Sigmoid colon (tissue), 6 donors: ENCODE measurements at regions not wholly inside any gene's neighbourhood (a gene's known extent, or its start where the extent isn't known, plus 50 kb on each side); places are given as distances from the start of the nearest gene placed in this dataset.

Experiments
- DNase-seq: peaks from one replicate; pipeline ENCODE4 v3.0.0-alpha.2; 2019
- H3K27ac ChIP-seq, 4 donors: fragments of 200-600 bp; sonication (generic); one replicate each; pipeline ENCODE4 v1.5.1; 2016 to 2019; ENCODE audit warnings: mild to moderate bottlenecking in 1 of 4
- H3K27me3 ChIP-seq, 3 donors: fragments of 200-600 bp; sonication (generic); one replicate each; pipeline ENCODE4 v1.5.1; 2019; ENCODE audit warnings: mild to moderate bottlenecking in 1 of 3
- H3K36me3 ChIP-seq, 4 donors: fragments of 200-600 bp; sonication (generic); one replicate each; pipeline ENCODE4 v1.5.1; 2016 to 2019
- H3K4me1 ChIP-seq, 4 donors: fragments of 200-600 bp; sonication (generic); one replicate each; pipeline ENCODE4 v1.5.1; 2017 to 2019
- H3K4me3 ChIP-seq, 4 donors: fragments of 200-600 bp; sonication (generic); one replicate each; pipeline ENCODE4 v1.5.1; 2017 to 2019; ENCODE audit warnings: mild to moderate bottlenecking in 2 of 4, moderate library complexity in 1 of 4
- H3K9me3 ChIP-seq, 4 donors: fragments of 200-600 bp in 3 of 4; sonication (generic) in 3 of 4; one replicate each; pipeline versions ENCODE4 v1.5.1 to v1.6.1; 2013 to 2019
- EP300 ChIP-seq, 4 donors: sonication (generic); formaldehyde crosslinking; IDR thresholded peaks; one replicate each; pipeline ENCODE4 v1.6.1; 2017; ENCODE audit warnings: antibody characterized with exemption in 4 of 4
- POLR2A ChIP-seq, 2 donors: fragments of 450-650 bp; IDR thresholded peaks; one replicate each; pipeline ENCODE4 v1.6.1; 2016; ENCODE audit warnings: antibody characterized with exemption in 2 of 2, mild to moderate bottlenecking in 2 of 2, moderate library complexity in 2 of 2
- POLR2AphosphoS5 ChIP-seq, 4 donors: sonication (generic); formaldehyde crosslinking; IDR thresholded peaks; one replicate each; pipeline ENCODE4 v1.6.1; 2017; ENCODE audit warnings: antibody characterized with exemption in 4 of 4
- WGBS, 2 donors: extraction: QIAGEN DNeasy Blood & Tissue Kit; methylation state at CpG; one replicate each; pipeline ENCODE4 v1.1.7; 2013; 5-methylcytosine and 5-hydroxymethylcytosine counted together
- intact Hi-C: fragments of 100-400 bp; cut with DNase I; formaldehyde crosslinking; loops from one replicate; pipeline ENCODE4 v1.15.1; 2023
- TF ChIP-seq, protein P1 (sequence below), 4 experiments: fragments of 450-650 bp in 3 of 4; fragments of 200-600 bp in 1 of 4; IDR thresholded peaks; one replicate each; pipeline ENCODE4 v1.5.1; 2016 to 2019; ENCODE audit warnings: antibody characterized with exemption in 4 of 4, mild to moderate bottlenecking in 3 of 4, moderate library complexity in 2 of 4
- donor health status: healthy with polysubstance abuse.
- donor health status: healthy.

- Histone ChIP-seq H3K27ac (no peak overlapping the region), H3K36me3 (no peaks in the 10 kb centered on the region), H3K27me3 (no peaks in the 10 kb centered on the region), H3K4me3 (no peak overlapping the region), H3K4me1 (no peaks in the 10 kb centered on the region), H3K9me3 (no peaks in the 10 kb centered on the region)
- TF ChIP-seq, protein P1, sequence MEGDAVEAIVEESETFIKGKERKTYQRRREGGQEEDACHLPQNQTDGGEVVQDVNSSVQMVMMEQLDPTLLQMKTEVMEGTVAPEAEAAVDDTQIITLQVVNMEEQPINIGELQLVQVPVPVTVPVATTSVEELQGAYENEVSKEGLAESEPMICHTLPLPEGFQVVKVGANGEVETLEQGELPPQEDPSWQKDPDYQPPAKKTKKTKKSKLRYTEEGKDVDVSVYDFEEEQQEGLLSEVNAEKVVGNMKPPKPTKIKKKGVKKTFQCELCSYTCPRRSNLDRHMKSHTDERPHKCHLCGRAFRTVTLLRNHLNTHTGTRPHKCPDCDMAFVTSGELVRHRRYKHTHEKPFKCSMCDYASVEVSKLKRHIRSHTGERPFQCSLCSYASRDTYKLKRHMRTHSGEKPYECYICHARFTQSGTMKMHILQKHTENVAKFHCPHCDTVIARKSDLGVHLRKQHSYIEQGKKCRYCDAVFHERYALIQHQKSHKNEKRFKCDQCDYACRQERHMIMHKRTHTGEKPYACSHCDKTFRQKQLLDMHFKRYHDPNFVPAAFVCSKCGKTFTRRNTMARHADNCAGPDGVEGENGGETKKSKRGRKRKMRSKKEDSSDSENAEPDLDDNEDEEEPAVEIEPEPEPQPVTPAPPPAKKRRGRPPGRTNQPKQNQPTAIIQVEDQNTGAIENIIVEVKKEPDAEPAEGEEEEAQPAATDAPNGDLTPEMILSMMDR (IDR thresholded peaks at IDR 0.05): no peak
- TF ChIP-seq POLR2A (IDR thresholded peaks at IDR 0.05) (no peak), POLR2AphosphoS5 (IDR thresholded peaks at IDR 0.05) (no peak), EP300 (IDR thresholded peaks at IDR 0.05) (no peak)
- no peak for DNase-seq
- 94 to 100% methylated on average over 1 of the region's 1 CpG for WGBS, 2 donors
- intact Hi-C loops: no loop called here
Observed at GRCh38 chr6:146893690-146894089, 294.9 kb downstream of the ADGB start.

DNA sequence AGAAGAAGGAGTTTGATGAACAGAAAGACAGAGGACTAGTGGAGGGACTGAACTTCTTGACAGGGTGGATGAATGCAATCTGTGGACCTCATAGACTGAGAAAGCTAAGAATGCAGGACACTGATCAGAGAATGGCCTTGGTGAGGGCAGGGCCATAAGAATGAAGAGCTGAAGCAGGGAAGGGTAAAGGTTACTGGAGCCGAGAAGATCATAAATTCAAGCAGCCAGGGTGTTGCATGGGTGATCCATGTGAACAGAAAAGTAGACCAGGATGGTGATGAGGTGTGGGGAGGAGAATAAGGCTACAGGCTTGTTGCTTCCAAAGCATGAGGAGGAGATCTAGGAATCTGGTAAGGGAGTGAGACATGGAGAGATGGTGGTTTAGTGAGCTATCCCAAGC is 295.9 kb downstream of the ADGB start:
- H3K27ac ChIP-seq: no peak overlapping the region
- no peak for DNase-seq
- no peaks in the 10 kb centered on the region for H3K4me1 ChIP-seq
- WGBS, 2 donors: 52 to 92% methylated on average over 1 of the region's 1 CpG
- H3K9me3 ChIP-seq: no peaks in the 10 kb centered on the region
- no peak overlapping the region for H3K4me3 ChIP-seq
- H3K27me3 ChIP-seq: no peaks in the 10 kb centered on the region
- H3K36me3 ChIP-seq: no peaks in the 10 kb centered on the region
- intact Hi-C loops: no loop called here
- TF ChIP-seq POLR2A (IDR thresholded peaks at IDR 0.05) (no peak), EP300 (IDR thresholded peaks at IDR 0.05) (no peak)
- TF ChIP-seq, protein P1 (IDR thresholded peaks at IDR 0.05): no peak

GRCh38 chr6:146895101-146895771 is 296.5 kb downstream of the ADGB start:
- H3K4me3 ChIP-seq: no peak overlapping the region
- intact Hi-C loops: no loop called here
- WGBS, 2 donors: 85 to 93% methylated on average over 9 of the region's 9 CpGs
- no peaks in the 10 kb centered on the region for H3K27me3 ChIP-seq
- DNase-seq: no peak
- no peak overlapping the region for H3K27ac ChIP-seq
- no peaks in the 10 kb centered on the region for H3K4me1 ChIP-seq
- no peaks in the 10 kb centered on the region for H3K36me3 ChIP-seq
- H3K9me3 ChIP-seq: no peaks in the 10 kb centered on the region
- no peak for TF ChIP-seq POLR2A (IDR thresholded peaks at IDR 0.05)
- TF ChIP-seq, protein P1 (IDR thresholded peaks at IDR 0.05): no peak
- TF ChIP-seq EP300 (IDR thresholded peaks at IDR 0.05): no peak
- TF ChIP-seq POLR2AphosphoS5 (IDR thresholded peaks at IDR 0.05): no peak

DNA sequence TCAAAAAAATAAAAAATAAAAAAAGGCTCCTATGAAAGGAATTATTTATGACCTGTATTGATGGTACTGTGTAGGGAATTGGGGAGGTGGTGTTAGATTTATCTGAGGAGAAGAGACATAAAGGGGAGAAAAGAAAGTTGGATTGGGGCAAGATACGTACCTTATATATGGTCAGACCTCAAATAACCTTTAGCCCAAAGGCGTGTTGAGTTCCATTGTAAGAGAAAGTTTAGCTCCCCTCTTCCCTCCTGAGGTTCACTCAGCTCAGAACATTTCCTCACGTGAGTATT is 296.9 kb downstream of the ADGB start:
- WGBS, 2 donors: 61 to 76% methylated on average over 3 of the region's 3 CpGs
- intact Hi-C loops: no loop called here

More for the DNA sequence above, 296.9 kb downstream of the ADGB start:
- H3K9me3 ChIP-seq: no peaks in the 10 kb centered on the region
- H3K4me3 ChIP-seq: no peak overlapping the region
- no peak for DNase-seq
- H3K27me3 ChIP-seq: no peaks in the 10 kb centered on the region
- TF ChIP-seq POLR2AphosphoS5 (IDR thresholded peaks at IDR 0.05) (no peak), POLR2A (IDR thresholded peaks at IDR 0.05) (no peak), EP300 (IDR thresholded peaks at IDR 0.05) (no peak)
- TF ChIP-seq, protein P1 (IDR thresholded peaks at IDR 0.05): no peak
- no peaks in the 10 kb centered on the region for H3K36me3 ChIP-seq
- no peak overlapping the region for H3K27ac ChIP-seq
- H3K4me1 ChIP-seq: no peaks in the 10 kb centered on the region
